ENCODE measurements at regions not wholly inside any gene's neighbourhood (a gene's known extent, or its start where the extent isn't known, plus 50 kb on each side); places are given as distances from the start of the nearest gene placed in this dataset.

GRCh38 chr4:178316211-178316610 lies 874.0 kb upstream of the AGA start:
- no peaks in the 10 kb centered on the region for H3K4me1 ChIP-seq (ENCODE audit: control insufficient read depth in 2 of 3, insufficient read depth in 2 of 3, low read depth in 1 of 3, low read length in 3 of 3)
- FAIRE-seq (no peak), DNase-seq (no peak)
- no peaks in the 10 kb centered on the region for H3K27me3 ChIP-seq (ENCODE audit: control insufficient read depth, insufficient read depth, low read length)
- H3K9me3 ChIP-seq (ENCODE audit: control insufficient read depth in 2 of 3, insufficient read depth in 1 of 3, low read length in 3 of 3), result peaks cover 0 to 8% (median 0%) of the 10 kb centered on the region in 3 donors
- no peaks in the 10 kb centered on the region for H3K36me3 ChIP-seq (ENCODE audit: control insufficient read depth in 2 of 3, insufficient read depth in 3 of 3, low read length in 3 of 3)
- TF ChIP-seq CTCF (IDR thresholded peaks at IDR 0.05; ENCODE audit: borderline replicate concordance, extremely low read depth, insufficient read depth), result no peak
- H3K4me3 ChIP-seq (ENCODE audit: low read length in 3 of 3), result no peak overlapping the region
- H3K9ac ChIP-seq (ENCODE audit: low read length in 3 of 3), result no peak overlapping the region
- no peak overlapping the region for H3K27ac ChIP-seq (ENCODE audit: low read depth in 2 of 2, low read length in 2 of 2)
- intact Hi-C loops (cut with DNase I), result no loop called here

- Histone ChIP-seq H3K27ac (ENCODE audit: low read depth in 2 of 2, low read length in 2 of 2) (no peak overlapping the region), H3K9me3 (ENCODE audit: control insufficient read depth in 2 of 3, insufficient read depth in 1 of 3, low read length in 3 of 3) (peaks cover 0 to 8% (median 0%) of the 10 kb centered on the region in 3 donors), H3K4me1 (ENCODE audit: control insufficient read depth in 2 of 3, insufficient read depth in 2 of 3, low read depth in 1 of 3, low read length in 3 of 3) (no peaks in the 10 kb centered on the region), H3K27me3 (ENCODE audit: control insufficient read depth, insufficient read depth, low read length) (no peaks in the 10 kb centered on the region), H3K36me3 (ENCODE audit: control insufficient read depth in 2 of 3, insufficient read depth in 3 of 3, low read length in 3 of 3) (no peaks in the 10 kb centered on the region), H3K9ac (ENCODE audit: low read length in 3 of 3) (no peak overlapping the region), H3K4me3 (ENCODE audit: low read length in 3 of 3) (no peak overlapping the region)
- no peak for FAIRE-seq
- DNase-seq, result no peak
- intact Hi-C loops (cut with DNase I), result no loop called here
- TF ChIP-seq CTCF (IDR thresholded peaks at IDR 0.05; ENCODE audit: borderline replicate concordance, extremely low read depth, insufficient read depth), result no peak
Observed at GRCh38 chr4:178320003-178320402, 877.8 kb upstream of the AGA start.

GRCh38 chr4:178322524-178323183 lies 880.4 kb upstream of the AGA start:
- no peaks in the 10 kb centered on the region for H3K27me3 ChIP-seq (ENCODE audit: control insufficient read depth, insufficient read depth, low read length)
- H3K27ac ChIP-seq (ENCODE audit: low read depth in 2 of 2, low read length in 2 of 2), result no peak overlapping the region
- no peak overlapping the region for H3K4me3 ChIP-seq (ENCODE audit: low read length in 3 of 3)
- no peak overlapping the region for H3K9ac ChIP-seq (ENCODE audit: low read length in 3 of 3)
- TF ChIP-seq CTCF (IDR thresholded peaks at IDR 0.05; ENCODE audit: borderline replicate concordance, extremely low read depth, insufficient read depth), result no peak
- FAIRE-seq (no peak), DNase-seq (no peak)
- intact Hi-C loops (cut with DNase I), result no loop called here
- H3K4me1 ChIP-seq (ENCODE audit: control insufficient read depth in 2 of 3, insufficient read depth in 2 of 3, low read depth in 1 of 3, low read length in 3 of 3), result no peaks in the 10 kb centered on the region
- H3K36me3 ChIP-seq (ENCODE audit: control insufficient read depth in 2 of 3, insufficient read depth in 3 of 3, low read length in 3 of 3), result no peaks in the 10 kb centered on the region
- H3K9me3 ChIP-seq (ENCODE audit: control insufficient read depth in 2 of 3, insufficient read depth in 1 of 3, low read length in 3 of 3), result peaks cover 0 to 8% (median 0%) of the 10 kb centered on the region in 3 donors

Measured in kidney (tissue), 13 donors.